Lower leg skin (tissue), 3 donors: ENCODE measurements at regions not wholly inside any gene's neighbourhood (a gene's known extent, or its start where the extent isn't known, plus 50 kb on each side); places are given as distances from the start of the nearest gene placed in this dataset.

Experiments
- CTCF ChIP-seq, 3 donors: fragments of 450-650 bp; IDR thresholded peaks; one replicate each; pipeline ENCODE4 v1.5.1; 2016; ENCODE audit warnings: antibody characterized with exemption in 3 of 3, mild to moderate bottlenecking in 3 of 3, moderate library complexity in 2 of 3
- POLR2A ChIP-seq, 2 donors: fragments of 450-650 bp; IDR thresholded peaks; one replicate each; pipeline ENCODE4 v1.6.1; 2016 to 2017; ENCODE audit warnings: antibody characterized with exemption in 2 of 2, mild to moderate bottlenecking in 1 of 2, moderate library complexity in 1 of 2

GRCh38 chr4:133559987-133560386, 410.9 kb downstream of the PCDH10 start:
- TF ChIP-seq POLR2A (IDR thresholded peaks at IDR 0.05) (no peak), CTCF (IDR thresholded peaks at IDR 0.05) (no peak)
